Mesenchymal stem cell (in vitro differentiated cells and primary cell): ENCODE measurements at regions not wholly inside any gene's neighbourhood (a gene's known extent, or its start where the extent isn't known, plus 50 kb on each side); places are given as distances from the start of the nearest gene placed in this dataset.
"Not testable (repeated sequence)": the region's sequence is repeated elsewhere in the genome, so short reads cannot be mapped to it uniquely, and the experiment has no call there.

ENCODE experiments used
- DNase-seq: peaks from one replicate; pipeline ENCODE4 v3.0.0-alpha.2; 2013
- H2AFZ ChIP-seq: one replicate; pipeline ENCODE4 v1.6.1; 2013; ENCODE audit warnings: low read depth, mild to moderate bottlenecking, control low read depth, inconsistent platforms, low read length, moderate library complexity
- H2AK5ac ChIP-seq: 2 replicates; pipeline ENCODE4 v1.6.1; 2013; ENCODE audit warnings: low read length, moderate library complexity, mild to moderate bottlenecking, inconsistent platforms; ENCODE audit not compliant: severe bottlenecking
- H2BK120ac ChIP-seq: one replicate; pipeline ENCODE4 v1.6.1; 2013; ENCODE audit warnings: low read depth, mild to moderate bottlenecking, inconsistent platforms, low read length, moderate library complexity
- H2BK12ac ChIP-seq, 2 experiments: one replicate each; pipeline ENCODE4 v1.6.1; 2013; ENCODE audit warnings: inconsistent platforms in 2 of 2, low read length in 2 of 2, mild to moderate bottlenecking in 2 of 2, moderate library complexity in 2 of 2, control low read depth in 1 of 2
- H2BK15ac ChIP-seq: one replicate; pipeline ENCODE4 v1.6.1; 2013; ENCODE audit warnings: mild to moderate bottlenecking, low read depth, inconsistent platforms; ENCODE audit not compliant: poor library complexity, severe bottlenecking
- H2BK5ac ChIP-seq: 2 replicates; pipeline ENCODE4 v1.6.1; 2013; ENCODE audit warnings: low read depth, mild to moderate bottlenecking, low read length, control low read depth, inconsistent platforms; ENCODE audit not compliant: poor library complexity, severe bottlenecking
- H3K14ac ChIP-seq, 2 experiments: one replicate each; pipeline ENCODE4 v1.6.1; 2013; ENCODE audit warnings: inconsistent platforms in 2 of 2, low read length in 2 of 2, control low read depth in 1 of 2, mild to moderate bottlenecking in 1 of 2, moderate library complexity in 1 of 2
- H3K18ac ChIP-seq, 2 experiments: one replicate each; pipeline ENCODE4 v1.6.1; 2013; ENCODE audit warnings: inconsistent platforms in 2 of 2, low read length in 2 of 2, control low read depth in 1 of 2, low read depth in 1 of 2, mild to moderate bottlenecking in 1 of 2
- H3K23ac ChIP-seq, 2 experiments: one replicate each; pipeline ENCODE4 v1.6.1; 2013; ENCODE audit warnings: inconsistent platforms in 2 of 2, low read length in 2 of 2, mild to moderate bottlenecking in 2 of 2, moderate library complexity in 2 of 2, control low read depth in 1 of 2
- H3K27ac ChIP-seq: 2 replicates; pipeline ENCODE4 v1.5.1; 2013; ENCODE audit warnings: mild to moderate bottlenecking, moderate library complexity, low read length, control low read depth, inconsistent platforms; ENCODE audit not compliant: poor library complexity, severe bottlenecking
- H3K27me3 ChIP-seq, 2 experiments: 2 replicates each; pipeline versions ENCODE4 v1.6.1 to v1.7.0; 2013; ENCODE audit warnings: low read length in 2 of 2, mild to moderate bottlenecking in 2 of 2, moderate library complexity in 2 of 2, control low read depth in 1 of 2, inconsistent platforms in 1 of 2; ENCODE audit not compliant: control insufficient read depth in 1 of 2, insufficient read depth in 1 of 2
- H3K36me3 ChIP-seq, 2 experiments: 2 replicates each; pipeline versions ENCODE4 v1.6.1 to v1.7.0; 2013; ENCODE audit warnings: low read length in 2 of 2, control low read depth in 1 of 2, inconsistent platforms in 1 of 2, low read depth in 1 of 2, mild to moderate bottlenecking in 1 of 2; ENCODE audit not compliant: insufficient read depth in 2 of 2, control insufficient read depth in 1 of 2
- H3K4ac ChIP-seq, 2 experiments: one replicate each; pipeline ENCODE4 v1.6.1; 2013; ENCODE audit warnings: inconsistent platforms in 2 of 2, low read length in 2 of 2, mild to moderate bottlenecking in 2 of 2, moderate library complexity in 2 of 2, control low read depth in 1 of 2, low read depth in 1 of 2
- H3K4me1 ChIP-seq: 2 replicates; pipeline ENCODE4 v1.6.1; 2013; ENCODE audit warnings: low read depth, low read length, control low read depth; ENCODE audit not compliant: control insufficient read depth, insufficient read depth
- H3K4me2 ChIP-seq: 2 replicates; pipeline ENCODE4 v1.6.1; 2013; ENCODE audit warnings: low read length, mild to moderate bottlenecking, inconsistent platforms; ENCODE audit not compliant: poor library complexity, severe bottlenecking
- H3K4me3 ChIP-seq, 2 experiments: 2 replicates each; pipeline versions ENCODE4 v1.5.1 to v1.7.0; 2013; ENCODE audit warnings: low read length in 2 of 2, mild to moderate bottlenecking in 2 of 2, control low read depth in 1 of 2, low read depth in 1 of 2; ENCODE audit not compliant: insufficient read depth in 1 of 2
- H3K79me1 ChIP-seq: replicated peaks from 2 replicates; pipeline ENCODE4 v1.6.1; 2013; ENCODE audit warnings: mild to moderate bottlenecking, control low read depth, low read length, inconsistent platforms; ENCODE audit not compliant: poor library complexity, severe bottlenecking
- H3K9ac ChIP-seq: 2 replicates; pipeline ENCODE4 v1.7.0; 2013; ENCODE audit warnings: mild to moderate bottlenecking, low read length, moderate library complexity
- H3K9me3 ChIP-seq: 2 replicates; pipeline ENCODE4 v1.7.0; 2013; ENCODE audit warnings: mild to moderate bottlenecking, low read length; ENCODE audit not compliant: control insufficient read depth
- H4K8ac ChIP-seq: one replicate; pipeline ENCODE4 v1.6.1; 2013; ENCODE audit warnings: inconsistent platforms, mild to moderate bottlenecking, low read length, moderate library complexity
- H4K91ac ChIP-seq: one replicate; pipeline ENCODE4 v1.6.1; 2013; ENCODE audit warnings: mild to moderate bottlenecking, low read length, inconsistent platforms
- WGBS: methylation state at CpG from one replicate; pipeline ENCODE4 v1.1.7; 2013; ENCODE audit warnings: mixed read lengths; 5-methylcytosine and 5-hydroxymethylcytosine counted together

DNA sequence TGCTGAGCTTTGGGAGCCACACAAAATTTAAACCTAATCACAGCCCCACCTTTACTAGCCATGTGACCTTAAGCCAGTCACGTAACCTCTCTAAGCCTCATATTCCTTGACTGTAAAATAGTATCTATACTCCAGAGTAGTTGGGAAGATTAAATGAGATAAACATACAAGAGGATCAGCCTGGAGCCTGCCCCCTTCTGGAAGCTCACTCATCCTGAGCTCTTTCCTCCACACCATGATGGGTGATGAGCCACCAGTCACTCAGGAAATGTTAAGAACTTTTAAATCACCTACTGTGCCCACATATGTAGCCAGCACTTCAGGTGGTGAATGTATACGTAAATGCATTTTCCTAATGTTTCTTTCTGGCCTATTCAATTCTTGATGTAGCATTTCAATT lies 195.9 kb upstream of the DDX18 start:
- Histone ChIP-seq H3K18ac (no peak overlapping the region), H2BK12ac (no peak overlapping the region), H2BK15ac (no peak overlapping the region), H3K79me1 (no peaks in the 10 kb centered on the region), H4K8ac (no peak overlapping the region), H2AK5ac (no peak overlapping the region), H3K9me3 (no peaks in the 10 kb centered on the region), H2BK120ac (no peak overlapping the region), H3K14ac (no peak overlapping the region), H3K36me3 (no peaks in the 10 kb centered on the region), H3K4me1 (no peaks in the 10 kb centered on the region), H3K27ac (no peak overlapping the region), H4K91ac (no peak overlapping the region), H3K4me2 (no peak overlapping the region), H3K4ac (no peak overlapping the region), H3K9ac (no peak overlapping the region), H3K4me3 (no peak overlapping the region), H2AFZ (no peak overlapping the region), H3K23ac (no peak overlapping the region), H3K27me3 (no peaks in the 10 kb centered on the region), H2BK5ac (no peak overlapping the region)
- 80% methylated on average over 1 of the region's 2 CpGs for WGBS
- no peak for DNase-seq

DNA sequence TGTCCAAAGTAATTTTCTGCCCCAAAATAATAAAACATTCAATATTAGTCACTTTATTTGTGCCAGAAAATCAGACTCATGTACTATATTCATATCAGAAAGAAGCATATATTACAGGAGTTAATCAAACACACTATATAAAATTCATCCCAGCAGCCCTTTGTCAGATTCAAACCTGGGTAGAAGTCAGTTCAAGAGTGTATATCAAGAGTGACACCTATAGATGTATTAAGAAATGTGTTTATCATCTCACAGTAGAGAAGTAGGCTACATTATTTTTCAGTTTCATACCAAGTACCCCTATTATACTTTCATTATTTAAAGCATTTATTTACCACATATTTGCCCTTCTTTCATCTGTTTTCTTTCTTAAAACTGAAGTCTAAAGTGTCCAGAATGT lies 193.2 kb upstream of the DDX18 start:
- Histone ChIP-seq H3K79me1 (no peaks in the 10 kb centered on the region), H4K8ac (no peak overlapping the region), H3K23ac (no peak overlapping the region), H2AFZ (no peak overlapping the region), H2BK5ac (no peak overlapping the region), H2AK5ac (no peak overlapping the region), H3K4me3 (no peak overlapping the region), H2BK15ac (no peak overlapping the region), H3K9me3 (no peaks in the 10 kb centered on the region), H3K4ac (no peak overlapping the region), H3K27me3 (no peaks in the 10 kb centered on the region), H3K4me1 (no peaks in the 10 kb centered on the region), H3K14ac (no peak overlapping the region), H3K27ac (no peak overlapping the region), H2BK120ac (no peak overlapping the region), H3K36me3 (no peaks in the 10 kb centered on the region), H3K18ac (no peak overlapping the region), H3K4me2 (no peak overlapping the region), H2BK12ac (no peak overlapping the region), H4K91ac (no peak overlapping the region), H3K9ac (no peak overlapping the region)
- no peak for DNase-seq

GRCh38 chr2:117623175-117623574 lies 191.3 kb upstream of the DDX18 start:
- H3K27me3 ChIP-seq, result not testable (repeated sequence)

DNA sequence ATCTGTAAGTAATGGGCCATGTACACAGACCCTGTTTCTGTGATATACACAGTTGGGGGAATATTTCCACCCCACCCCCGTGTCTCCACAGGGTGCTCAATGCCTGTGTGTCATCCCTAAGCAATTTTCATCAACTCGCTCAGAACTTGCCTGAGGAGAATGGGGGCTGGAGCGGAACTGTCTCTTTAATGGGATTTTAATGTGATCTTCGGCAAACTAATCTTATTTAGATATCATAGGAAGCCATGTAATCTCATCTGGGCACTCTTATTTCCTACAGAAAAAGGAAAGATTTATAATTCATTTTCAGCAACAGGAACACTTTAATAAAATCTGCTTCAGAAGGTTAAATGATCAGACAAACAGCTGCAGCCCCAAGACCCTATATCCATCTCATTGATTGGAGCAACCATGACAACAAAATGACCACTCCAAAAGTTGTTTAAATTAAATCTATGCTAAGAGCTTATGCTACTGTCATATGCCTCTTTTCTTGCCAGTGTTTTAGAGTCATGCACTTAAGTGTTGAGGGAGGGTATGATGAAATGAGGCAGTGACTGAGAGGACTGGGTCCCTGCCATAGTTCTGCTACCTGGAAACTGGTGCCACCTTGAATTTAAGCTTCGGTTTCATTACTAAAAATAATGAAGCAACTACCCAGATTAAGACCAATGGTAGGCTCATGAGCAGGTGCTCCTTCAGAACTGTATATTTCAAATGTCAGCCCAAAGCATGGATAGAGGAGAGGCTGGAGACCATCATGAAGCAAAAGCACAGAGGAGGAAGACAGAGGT lies 183.1 kb upstream of the DDX18 start:
- Histone ChIP-seq H2BK12ac (no peak overlapping the region), H3K27ac (no peak overlapping the region), H3K4me3 (no peak overlapping the region), H3K23ac (no peak overlapping the region), H2BK120ac (no peak overlapping the region), H3K4me1 (no peaks in the 10 kb centered on the region), H3K4me2 (no peak overlapping the region), H2BK5ac (no peak overlapping the region), H2AK5ac (no peak overlapping the region), H2BK15ac (no peak overlapping the region), H3K18ac (no peak overlapping the region), H3K9ac (no peak overlapping the region), H2AFZ (no peak overlapping the region), H3K79me1 (no peaks in the 10 kb centered on the region), H4K91ac (no peak overlapping the region), H3K36me3 (no peaks in the 10 kb centered on the region), H3K14ac (no peak overlapping the region), H3K4ac (no peak overlapping the region), H3K9me3 (no peaks in the 10 kb centered on the region), H4K8ac (no peak overlapping the region), H3K27me3 (no peaks in the 10 kb centered on the region)
- WGBS, result 89% methylated on average over 1 of the region's 5 CpGs
- DNase-seq, result no peak

More at GRCh38 chr2:117623175-117623574, 191.3 kb upstream of the DDX18 start:
- H3K14ac ChIP-seq, H3K4me2 ChIP-seq, H2AK5ac ChIP-seq, H2BK5ac ChIP-seq, H3K9ac ChIP-seq, H3K27ac ChIP-seq, H3K9me3 ChIP-seq, DNase-seq, H4K91ac ChIP-seq, H2AFZ ChIP-seq, H2BK120ac ChIP-seq, H3K79me1 ChIP-seq, H3K4ac ChIP-seq, H2BK15ac ChIP-seq, H3K36me3 ChIP-seq, H2BK12ac ChIP-seq, H3K4me1 ChIP-seq, H4K8ac ChIP-seq, H3K23ac ChIP-seq, H3K18ac ChIP-seq, H3K4me3 ChIP-seq: not testable (repeated sequence)
- WGBS, result 88% methylated on average over 17 of the region's 17 CpGs
